Activated B cell treated with CpG ODN at 0.5 μM for 24 hours (primary cell): ENCODE measurements at regions not wholly inside any gene's neighbourhood (a gene's known extent, or its start where the extent isn't known, plus 50 kb on each side); places are given as distances from the start of the nearest gene placed in this dataset.

Experiments
- ATAC-seq: fragments of 200-7000 bp; cut with Tn5 transposase; one replicate; pipeline ENCODE4 v1.10.0; 2021; ENCODE audit warnings: low read depth, mild to moderate bottlenecking, moderate library complexity
- CTCF ChIA-PET: fragments of 350-600 bp; sonication (Branson Sonifier 250); formaldehyde crosslinking; loops from one replicate; lab custom pipeline; 2021; ENCODE audit warnings: antibody characterized with exemption; lab: Charles Lee
- POLR2A ChIA-PET: fragments of 350-600 bp; sonication (Branson Sonifier 250); formaldehyde crosslinking; loops from one replicate; lab custom pipeline; 2021; ENCODE audit warnings: antibody characterized with exemption; lab: Charles Lee
- DNase-seq: peaks from one replicate; pipeline ENCODE4 v3.0.0; 2022
- H3K27ac Mint-ChIP-seq: one replicate; pipeline ENCODE4 v1.8.0; 2020; ENCODE audit warnings: mixed read lengths
- H3K27me3 Mint-ChIP-seq: one replicate; pipeline ENCODE4 v1.8.0; 2021; ENCODE audit warnings: mixed read lengths
- H3K36me3 Mint-ChIP-seq: one replicate; pipeline ENCODE4 v1.8.0; 2021; ENCODE audit warnings: low read depth, mixed read lengths
- H3K4me1 Mint-ChIP-seq: one replicate; pipeline ENCODE4 v1.8.0; 2021; ENCODE audit warnings: mixed read lengths
- H3K4me3 Mint-ChIP-seq: one replicate; pipeline ENCODE4 v1.8.0; 2020; ENCODE audit warnings: mild to moderate bottlenecking, mixed read lengths
- H3K9me3 Mint-ChIP-seq: one replicate; pipeline ENCODE4 v1.8.0; 2020; ENCODE audit warnings: mixed read lengths
- CTCF ChIP-seq: fragments of 200-600 bp; IDR thresholded peaks from one replicate; pipeline ENCODE4 v1.8.0; 2022; ENCODE audit warnings: antibody characterized with exemption, mild to moderate bottlenecking
- intact Hi-C: fragments of 100-400 bp; cut with micrococcal nuclease; formaldehyde crosslinking; loops from one replicate; pipeline ENCODE4 v1.15.1; 2024

GRCh38 chr14:26209699-26210098 lies 388.1 kb downstream of the NOVA1 start:
- Mint-ChIP-seq H3K27me3 (peaks cover 5% of the 10 kb centered on the region), H3K27ac (no peak overlapping the region), H3K36me3 (no peaks in the 10 kb centered on the region), H3K9me3 (peaks cover 6% of the 10 kb centered on the region), H3K4me3 (no peak overlapping the region), H3K4me1 (no peaks in the 10 kb centered on the region)
- CTCF ChIA-PET: no interaction called here
- no peak for DNase-seq
- POLR2A ChIA-PET: no interaction called here
- ATAC-seq: no peak
- intact Hi-C loops: no loop called here
- TF ChIP-seq CTCF: no peak

GRCh38 chr14:26206640-26207039 lies 391.2 kb downstream of the NOVA1 start:
- Mint-ChIP-seq H3K36me3 (no peaks in the 10 kb centered on the region), H3K9me3 (peaks cover 8% of the 10 kb centered on the region), H3K4me1 (no peaks in the 10 kb centered on the region), H3K4me3 (no peak overlapping the region), H3K27ac (no peak overlapping the region), H3K27me3 (peaks cover 14% of the 10 kb centered on the region)
- ATAC-seq (no peak), DNase-seq (no peak)
- TF ChIP-seq CTCF: no peak
- ChIA-PET POLR2A (no interaction called here), CTCF (no interaction called here)
- intact Hi-C loops: no loop called here

GRCh38 chr14:26204728-26205479 lies 392.9 kb downstream of the NOVA1 start:
- Mint-ChIP-seq H3K4me1 (no peaks in the 10 kb centered on the region), H3K9me3 (peaks cover 4% of the 10 kb centered on the region), H3K27me3 (peaks cover 14% of the 10 kb centered on the region), H3K36me3 (no peaks in the 10 kb centered on the region), H3K4me3 (no peak overlapping the region), H3K27ac (no peak overlapping the region)
- intact Hi-C loops: no loop called here
- ATAC-seq: no peak
- no peak for TF ChIP-seq CTCF
- CTCF ChIA-PET: no interaction called here
- DNase-seq: no peak
- POLR2A ChIA-PET: no interaction called here

GRCh38 chr14:26204366-26204727 lies 393.5 kb downstream of the NOVA1 start:
- no peaks in the 10 kb centered on the region for H3K36me3 Mint-ChIP-seq
- TF ChIP-seq CTCF: no peak
- CTCF ChIA-PET: no interaction called here
- peaks cover 14% of the 10 kb centered on the region for H3K27me3 Mint-ChIP-seq
- POLR2A ChIA-PET: no interaction called here
- peaks cover 7% of the 10 kb centered on the region for H3K9me3 Mint-ChIP-seq
- no peaks in the 10 kb centered on the region for H3K4me1 Mint-ChIP-seq
- intact Hi-C loops: no loop called here
- DNase-seq (no peak), ATAC-seq (no peak)
- no peak overlapping the region for H3K4me3 Mint-ChIP-seq
- no peak overlapping the region for H3K27ac Mint-ChIP-seq

- ChIA-PET POLR2A (no interaction called here), CTCF (no interaction called here)
- Mint-ChIP-seq H3K9me3 (peaks cover 14% of the 10 kb centered on the region), H3K4me1 (no peaks in the 10 kb centered on the region), H3K27ac (no peak overlapping the region), H3K36me3 (no peaks in the 10 kb centered on the region), H3K4me3 (no peak overlapping the region), H3K27me3 (peaks cover 14% of the 10 kb centered on the region)
- no peak for ATAC-seq
- no peak for TF ChIP-seq CTCF
- intact Hi-C loops: no loop called here
- DNase-seq: no peak
Measured at GRCh38 chr14:26200687-26201086, 397.1 kb downstream of the NOVA1 start.
